HG03064 (cell line): ENCODE measurements at regions not wholly inside any gene's neighbourhood (a gene's known extent, or its start where the extent isn't known, plus 50 kb on each side); places are given as distances from the start of the nearest gene placed in this dataset.

ENCODE experiments used
- ATAC-seq: cut with Tn5 transposase; IDR thresholded peaks from one replicate; pipeline ENCODE4 v1.9.1; 2021; ENCODE audit warnings: low read depth; ENCODE audit not compliant: unreplicated experiment

- no peak for ATAC-seq
Measured at GRCh38 chr18:68035774-68036522, 519.4 kb upstream of the DSEL start.

- no peak for ATAC-seq
Measured at GRCh38 chr18:68034296-68034695, 517.8 kb upstream of the DSEL start.

- no peak for ATAC-seq
Measured at GRCh38 chr18:68033466-68033865, 516.9 kb upstream of the DSEL start.

- no peak for ATAC-seq
Measured at GRCh38 chr18:68024716-68025115, 508.2 kb upstream of the DSEL start.

GRCh38 chr18:68017385-68017784 lies 500.9 kb upstream of the DSEL start:
- ATAC-seq: no peak

GRCh38 chr18:67997496-67997895 lies 481.0 kb upstream of the DSEL start:
- ATAC-seq: no peak

DNA sequence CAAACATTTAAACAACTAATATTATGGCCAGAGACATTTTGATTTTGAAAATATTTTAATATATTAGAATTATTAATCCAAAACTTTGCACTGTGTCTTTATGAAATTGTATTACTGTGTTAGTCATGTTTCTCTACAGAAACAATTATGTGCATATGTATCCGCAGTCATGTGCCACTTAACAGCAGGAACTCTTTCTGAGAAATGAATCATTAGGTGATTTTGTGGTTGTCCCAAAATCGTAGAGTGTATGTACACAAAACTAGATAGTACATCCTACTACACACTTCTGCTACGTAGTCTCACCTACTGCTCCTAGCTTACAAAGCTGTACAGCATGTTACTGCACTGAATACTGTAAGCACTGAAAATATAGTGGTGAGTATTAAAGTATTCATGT lies 479.2 kb upstream of the DSEL start:
- no peak for ATAC-seq

GRCh38 chr18:67980241-67980640 lies 463.7 kb upstream of the DSEL start:
- ATAC-seq: no peak

DNA sequence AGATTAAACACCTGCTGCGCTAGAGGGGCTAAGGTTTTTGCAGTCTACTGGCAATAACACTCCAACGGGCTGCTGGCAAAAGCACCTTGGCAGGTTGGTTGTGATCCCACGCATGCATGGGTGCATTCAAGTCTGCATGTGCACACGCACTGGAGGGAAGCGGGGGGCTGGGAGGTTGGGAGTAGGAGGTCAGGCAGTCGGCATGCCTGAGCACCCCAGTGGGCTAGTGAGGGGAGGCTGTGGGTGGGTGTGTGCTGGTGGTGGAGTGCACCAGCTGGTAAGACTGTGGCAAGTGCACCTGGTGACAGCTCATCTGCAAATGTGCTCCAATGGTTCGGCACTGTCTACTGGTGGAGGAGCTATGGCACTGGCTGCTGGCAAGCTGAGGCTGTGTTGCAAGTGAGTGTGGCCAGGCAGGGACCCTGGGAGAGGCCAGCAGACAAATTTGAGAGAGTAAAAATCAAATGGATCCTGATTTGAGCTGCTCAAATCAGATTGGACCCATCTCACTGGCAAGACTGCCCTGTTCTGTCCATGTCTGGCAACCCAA lies 460.6 kb upstream of the DSEL start:
- no peak for ATAC-seq

- ATAC-seq: no peak
Measured at GRCh38 chr18:67973916-67974315, 457.4 kb upstream of the DSEL start.

- no peak for ATAC-seq
Measured at GRCh38 chr18:67969458-67969857, 452.9 kb upstream of the DSEL start.

DNA sequence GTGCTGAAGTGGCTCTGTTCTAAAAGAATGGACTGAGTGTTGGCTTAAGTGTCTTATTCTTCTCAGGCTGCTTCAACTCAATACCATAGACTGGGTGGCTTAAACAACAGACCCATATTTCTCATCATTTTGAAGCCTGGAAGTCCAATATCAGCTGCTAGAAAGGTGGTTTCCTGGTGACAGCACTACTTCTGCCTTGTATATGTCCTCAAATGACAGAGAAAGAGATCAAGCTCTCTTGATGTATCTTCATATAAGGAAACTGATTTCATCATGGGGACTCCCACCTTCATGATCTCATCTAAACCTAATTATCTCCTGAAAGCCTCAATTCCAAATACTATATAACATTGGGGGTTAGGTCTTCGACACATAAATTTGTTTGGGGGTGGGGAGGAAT lies 449.7 kb upstream of the DSEL start:
- ATAC-seq: no peak

DNA sequence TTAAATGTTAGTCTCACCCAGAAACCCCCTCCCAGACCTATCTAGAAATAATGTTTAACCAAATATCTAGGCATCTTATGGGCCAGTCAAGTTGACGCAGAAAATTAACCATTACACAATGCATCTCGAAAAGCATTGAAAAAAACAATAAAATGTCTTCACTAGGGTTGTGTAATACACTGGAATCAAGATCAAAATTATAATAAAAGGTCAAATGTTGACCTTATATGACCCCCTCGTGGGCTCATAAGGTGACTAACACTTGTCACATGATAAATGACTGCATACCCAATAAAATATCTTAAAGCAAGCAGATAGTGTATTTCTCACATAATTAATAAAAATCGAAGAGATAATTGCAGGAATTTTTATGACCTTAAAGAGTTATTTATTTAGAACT lies 447.9 kb upstream of the DSEL start:
- ATAC-seq: no peak

- no peak for ATAC-seq
Measured at GRCh38 chr18:67961701-67962440, 445.4 kb upstream of the DSEL start.

GRCh38 chr18:67957684-67958083 lies 441.2 kb upstream of the DSEL start:
- no peak for ATAC-seq

DNA sequence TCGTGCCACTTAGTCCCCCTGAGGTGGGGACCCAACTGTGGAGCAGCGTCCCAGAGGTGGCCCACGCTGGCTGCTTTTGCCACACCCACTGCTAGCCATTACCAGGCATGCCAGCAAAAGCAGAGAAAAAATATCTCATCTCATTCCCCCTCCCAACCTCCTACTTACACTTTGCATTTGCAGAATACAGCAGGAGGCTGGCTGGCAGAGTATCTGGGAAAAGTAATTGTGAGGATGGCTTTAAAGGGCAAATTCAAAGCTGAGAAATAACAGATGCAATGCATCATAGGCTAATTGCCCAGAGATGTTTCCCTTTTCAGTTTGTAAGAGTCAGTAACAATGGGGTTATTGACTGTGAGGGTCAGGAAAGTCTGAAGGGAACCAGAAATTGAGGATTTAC lies 438.1 kb upstream of the DSEL start:
- ATAC-seq: no peak

- no peak for ATAC-seq
Measured at GRCh38 chr18:67951137-67951536, 434.6 kb upstream of the DSEL start.

- ATAC-seq: no peak
Measured at GRCh38 chr18:67938660-67939059, 422.1 kb upstream of the DSEL start.

GRCh38 chr18:67935638-67936037 lies 419.1 kb upstream of the DSEL start:
- ATAC-seq: no peak

GRCh38 chr18:67933271-67933670 lies 416.8 kb upstream of the DSEL start:
- ATAC-seq: no peak

DNA sequence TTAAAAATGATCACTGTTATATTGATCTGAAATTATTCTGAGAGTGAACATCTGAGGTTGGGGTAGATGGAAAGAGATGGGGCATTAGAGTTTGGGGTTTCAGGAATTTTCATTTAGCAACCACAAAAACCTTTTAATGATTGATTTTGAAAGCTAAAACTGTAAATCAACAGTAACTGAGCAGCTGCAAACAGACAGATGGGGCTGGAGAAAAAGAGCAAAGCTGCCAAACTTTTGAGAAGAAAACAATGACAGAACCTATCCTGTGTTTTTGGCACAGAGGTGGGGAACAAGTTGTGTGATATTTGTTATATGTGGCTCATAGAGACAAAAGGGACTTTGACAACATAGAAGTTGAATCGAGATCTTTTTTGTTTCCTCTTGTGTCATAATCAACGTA lies 415.8 kb upstream of the DSEL start:
- no peak for ATAC-seq
